ENCODE measurements at regions not wholly inside any gene's neighbourhood (a gene's known extent, or its start where the extent isn't known, plus 50 kb on each side); places are given as distances from the start of the nearest gene placed in this dataset.
A peak's percentile ranks its signal among the peaks of the same experiment; 100 is the strongest.

GRCh38 chr15:77823736-77824135 is 191.0 kb upstream of the LINGO1 start:
- Histone ChIP-seq H3K27ac (ENCODE audit: low read depth, low read length) (no peak overlapping the region), H2AFZ (ENCODE audit: low read length) (no peak overlapping the region), H3K4me2 (ENCODE audit: insufficient read depth in 1 of 2, low read depth in 2 of 2, low read length in 2 of 2) (no peak overlapping the region), H3K79me2 (ENCODE audit: control insufficient read depth in 1 of 2, insufficient read depth in 2 of 2, low read length in 2 of 2) (no peaks in the 10 kb centered on the region), H2BK15ac (ENCODE audit: low read length) (peak overlapping the region; percentile 1; the same call in 1 of the 2 replicates), H3K9me3 (ENCODE audit: insufficient read depth in 2 of 2, low read depth in 1 of 2, low read length in 1 of 2) (no peaks in the 10 kb centered on the region), H4K91ac (replicated peaks; ENCODE audit: insufficient read length, low read length) (no peak overlapping the region), H3K14ac (ENCODE audit: insufficient read length) (no peak overlapping the region), H3K23ac (ENCODE audit: insufficient read length) (no peak overlapping the region), H4K20me1 (replicated peaks in 1 of 2; ENCODE audit: control insufficient read depth in 1 of 2, insufficient read depth in 2 of 2, low read length in 2 of 2) (no peaks in the 10 kb centered on the region), H2BK20ac (ENCODE audit: low read length) (no peak overlapping the region), H4K5ac (ENCODE audit: insufficient read length, low read depth, low read length) (no peak overlapping the region), H3K4ac (replicated peaks; ENCODE audit: insufficient read length, low read depth, low read length) (no peak overlapping the region), H3K23me2 (ENCODE audit: low read depth, low read length) (peaks cover 10% of the 10 kb centered on the region; the same call in 1 of the 2 replicates), H2BK5ac (ENCODE audit: low read depth, low read length) (no peak overlapping the region), H3K9ac (replicated peaks in 1 of 4; ENCODE audit: extremely low read depth in 1 of 4, low read depth in 3 of 4, low read length in 3 of 4) (no peak overlapping the region), H3K4me1 (replicated peaks in 1 of 4; ENCODE audit: control insufficient read depth in 3 of 4, insufficient read depth in 4 of 4, low read length in 3 of 4) (peaks cover 0 to 11% (median 6%) of the 10 kb centered on the region in 4 experiments; a peak in 5 of 7 replicates), H2AK5ac (ENCODE audit: low read depth, low read length) (0 out of 2 replicates have a peak overlapping the region, but pooled peaks have one; percentile 47), H3K36me3 (ENCODE audit: control insufficient read depth in 2 of 4, insufficient read depth in 4 of 4, low read length in 3 of 4) (no peaks in the 10 kb centered on the region), H3K56ac (replicated peaks; ENCODE audit: insufficient read length, low read depth, low read length) (no peak overlapping the region), H3K18ac (ENCODE audit: extremely low read depth, low read length) (no peak overlapping the region), H4K8ac (ENCODE audit: extremely low read depth, insufficient read depth, low read length) (no peak overlapping the region), H2BK120ac (replicated peaks; ENCODE audit: low read depth, low read length) (no peak overlapping the region), H3K4me3 (ENCODE audit: extremely low read depth in 1 of 4, insufficient read depth in 2 of 4, low read depth in 3 of 4, low read length in 4 of 4) (no peak overlapping the region), H3K79me1 (ENCODE audit: low read depth, low read length) (no peaks in the 10 kb centered on the region), H3K27me3 (replicated peaks in 1 of 4; ENCODE audit: control insufficient read depth in 3 of 4, extremely low read depth in 1 of 4, insufficient read depth in 3 of 4, low read length in 3 of 4) (peaks cover 13 to 29% (median 23%) of the 10 kb centered on the region in 4 experiments), H2BK12ac (ENCODE audit: low read depth, low read length) (no peak overlapping the region)
- ChIA-PET CTCF (ENCODE audit: partially characterized antibody) (interaction anchor here (0.8 to 3.1 kb wide), 10 partner anchors 9 to 190 kb away, joined by 3 to 13 read pairs (median 3); partner anchors contain the start of gene LINGO1), POLR2A (ENCODE audit: partially characterized antibody) (interaction anchor here (1.2 kb wide), 1 partner anchor 173 kb away, joined by 3 read pairs; no protein-coding TSS in a partner anchor)
- no peak for DNase-seq (ENCODE audit: low read depth in 1 of 2, low spot score in 2 of 2)
- no peak for FAIRE-seq
- 96% methylated on average over 4 of the region's 4 CpGs; no CpG with 5 or more reads in 1 of the 2 experiments for WGBS, 2 experiments (ENCODE audit: extremely low coverage in 1 of 2, insufficient coverage in 1 of 2, insufficient read length in 1 of 2, insufficient replicate concordance in 2 of 2, low coverage in 1 of 2, low lambda C conversion rate in 2 of 2, missing lambda C conversion rate in 1 of 2)
- TF ChIP-seq SIX5 (IDR thresholded peaks at IDR 0.05; ENCODE audit: low read depth, low read length) (no peak), EP300 (IDR thresholded peaks at IDR 0.05; ENCODE audit: borderline replicate concordance in 1 of 2, low read depth in 2 of 2, low read length in 2 of 2) (no peak), RNF2 (IDR thresholded peaks at IDR 0.05; ENCODE audit: borderline replicate concordance, low read depth, low read length, missing control alignments, poor library complexity, severe bottlenecking) (no peak), YY1 (IDR thresholded peaks at IDR 0.05; ENCODE audit: low read depth, low read length) (no peak), JUN (IDR thresholded peaks at IDR 0.05; ENCODE audit: low read depth, low read length) (no peak), SIRT6 (IDR thresholded peaks at IDR 0.05; ENCODE audit: low read length) (no peak), RBBP5 (IDR thresholded peaks at IDR 0.05; ENCODE audit: borderline replicate concordance, low read depth, low read length) (no peak), HDAC2 (IDR thresholded peaks at IDR 0.05; ENCODE audit: borderline replicate concordance in 1 of 2, low read depth in 2 of 2, low read length in 2 of 2) (no peak), ZNF274 (IDR thresholded peaks at IDR 0.05; ENCODE audit: borderline replicate concordance, extremely low read depth, low read length) (no peak), KDM1A (IDR thresholded peaks at IDR 0.05; ENCODE audit: borderline replicate concordance, low read length) (no peak), SP1 (IDR thresholded peaks at IDR 0.05; ENCODE audit: low read depth, low read length) (no peak), BRCA1 (IDR thresholded peaks at IDR 0.05; ENCODE audit: low read depth, low read length) (no peak), RAD21 (IDR thresholded peaks at IDR 0.05 in 1 of 2, conservative IDR thresholded peaks at IDR 0.05 in 1 of 2; ENCODE audit: low read depth in 2 of 2, low read length in 2 of 2) (no peak)

All from H1 (cell line).